K562 (cell line): ENCODE measurements at regions not wholly inside any gene's neighbourhood (a gene's known extent, or its start where the extent isn't known, plus 50 kb on each side); places are given as distances from the start of the nearest gene placed in this dataset.

Source experiments
- ATAC-seq: fragments of 200-7000 bp; cut with Tn5 transposase; 3 replicates; pipeline ENCODE4 v1.9.1; 2020; ENCODE audit warnings: moderate library complexity
- BruUV-seq: library from RNA; stranded (reverse); fragments of 400-500 nt; replicated peaks from 2 replicates; lab custom pipeline; 2021; lab: Mats Ljungman, UMichigan
- CTCF ChIA-PET: fragments of 300-600 bp; formaldehyde crosslinking; extraction: SDS; loops from one replicate; lab custom pipeline; 2021; ENCODE audit warnings: low intra/inter-chr PET ratio; lab: Yijun Ruan, JAX
- POLR2A ChIA-PET: fragments of 300-600, 350-650 bp; sonication (Branson Sonifier 250); formaldehyde crosslinking; extraction: SDS; loops from one replicate; lab custom pipeline; 2021; ENCODE audit warnings: antibody characterized with exemption, inconsistent platforms; lab: Yijun Ruan, JAX
- DNase-seq, 4 experiments: peaks; one replicate each; pipeline versions ENCODE4 v3.0.0 to v3.0.0-alpha.2; 2011 to 2018; ENCODE audit warnings: low spot score in 3 of 4, mixed read lengths in 3 of 4; ENCODE audit errors: extremely low read depth in 1 of 4
- FAIRE-seq: peaks from 2 replicates; lab custom pipeline; 2011; peaks lifted over from hg19 to GRCh38; lab: Jason Lieb, UNC
- H2AFZ ChIP-seq: 2 replicates; pipeline ENCODE4 v1.6.0; 2011; ENCODE audit warnings: low read depth, low read length, control low read depth, inconsistent platforms
- H3K27ac ChIP-seq: fragments of 200-600 bp; 3 replicates; pipeline ENCODE4 v1.8.0; 2011; ENCODE audit warnings: low read depth, mild to moderate bottlenecking, control low read depth, inconsistent platforms, low read length, moderate library complexity, mixed read lengths; ENCODE audit errors: extremely low read depth
- H3K27me3 ChIP-seq, 2 experiments: fragments of 300-600 bp in 1 of 2; 2 replicates in 1 of 2; 3 replicates in 1 of 2; pipeline versions ENCODE4 v1.6.0 to v1.8.0; 2011; ENCODE audit warnings: inconsistent platforms in 2 of 2, low read length in 2 of 2, mild to moderate bottlenecking in 1 of 2, mixed read lengths in 1 of 2, moderate library complexity in 1 of 2; ENCODE audit not compliant: control insufficient read depth in 2 of 2, insufficient read depth in 2 of 2
- H3K36me3 ChIP-seq: fragments of 300-600 bp; 3 replicates; pipeline ENCODE4 v1.8.0; 2011; ENCODE audit warnings: mild to moderate bottlenecking, low read length, inconsistent platforms; ENCODE audit not compliant: control insufficient read depth, insufficient read depth
- H3K4me1 ChIP-seq, 2 experiments: fragments of 200-600 bp in 1 of 2; replicated peaks in 1 of 2; 2 replicates in 1 of 2; 3 replicates in 1 of 2; pipeline versions ENCODE4 v1.5.1 to v1.8.0; 2011; ENCODE audit warnings: inconsistent platforms in 2 of 2, low read length in 2 of 2, mild to moderate bottlenecking in 1 of 2, mixed read lengths in 1 of 2, moderate library complexity in 1 of 2; ENCODE audit not compliant: control insufficient read depth in 2 of 2, insufficient read depth in 2 of 2
- H3K4me2 ChIP-seq: 2 replicates; pipeline ENCODE4 v1.6.1; 2011; ENCODE audit warnings: low read length, control low read depth, inconsistent platforms, mixed read lengths; ENCODE audit not compliant: insufficient read depth
- H3K4me3 ChIP-seq: fragments of 200-600 bp; sonication (generic), shearing (Covaris generic); 2 replicates; pipeline ENCODE4 v1.5.1; 2016; ENCODE audit warnings: control low read depth, inconsistent platforms
- H3K79me2 ChIP-seq: fragments of 200-600 bp; 3 replicates; pipeline ENCODE4 v1.8.0; 2011; ENCODE audit warnings: low read length, inconsistent platforms; ENCODE audit not compliant: control insufficient read depth, insufficient read depth
- H3K9ac ChIP-seq, 2 experiments: 2 replicates each; pipeline versions ENCODE4 v1.6.0 to v1.6.1; 2011; ENCODE audit warnings: low read depth in 2 of 2, low read length in 2 of 2, control low read depth in 1 of 2, inconsistent platforms in 1 of 2, mild to moderate bottlenecking in 1 of 2, mixed read lengths in 1 of 2; ENCODE audit not compliant: insufficient read depth in 1 of 2
- H3K9me1 ChIP-seq: one replicate; pipeline ENCODE4 v1.6.0; 2011; ENCODE audit warnings: inconsistent platforms, mild to moderate bottlenecking, low read length, moderate library complexity; ENCODE audit not compliant: control insufficient read depth, insufficient read depth
- H3K9me3 ChIP-seq: replicated peaks from 2 replicates; pipeline ENCODE4 v1.5.1; 2011; ENCODE audit warnings: low read depth, low read length, inconsistent platforms; ENCODE audit not compliant: control insufficient read depth, insufficient read depth
- H4K20me1 ChIP-seq: replicated peaks from 2 replicates; pipeline ENCODE4 v1.6.1; 2011; ENCODE audit warnings: low read length, inconsistent platforms, mixed read lengths; ENCODE audit not compliant: control insufficient read depth, insufficient read depth
- BRCA1 ChIP-seq, 2 experiments: fragments of 450-650 bp in 1 of 2; sonication (generic) in 1 of 2; formaldehyde crosslinking in 1 of 2; IDR thresholded peaks; 2 replicates each; pipeline versions ENCODE4 v1.5.0 to v1.6.1; 2017 to 2020; ENCODE audit warnings: mild to moderate bottlenecking in 1 of 2, missing genetic modification reagents in 1 of 2
- CHD7 ChIP-seq: fragments of 200-600 bp; sonication (generic); IDR thresholded peaks from one replicate; pipeline ENCODE4 v1.6.1; 2012; ENCODE audit warnings: mild to moderate bottlenecking, low read depth, low read length, inconsistent platforms
- ETS2 ChIP-seq: IDR thresholded peaks from 2 replicates; pipeline ENCODE4 v1.6.1; 2016; ENCODE audit warnings: borderline replicate concordance, missing genetic modification characterization, mild to moderate bottlenecking, moderate library complexity, missing compliant biosample characterization; ENCODE audit not compliant: poor library complexity, severe bottlenecking
- FOS ChIP-seq: IDR thresholded peaks from 3 replicates; pipeline ENCODE4 v1.6.1; 2011; ENCODE audit not compliant: insufficient read length; ENCODE audit errors: extremely low read depth
- ID3 ChIP-seq, 2 experiments: fragments of 250-450 bp in 1 of 2; fragments of 450-650 bp in 1 of 2; sonication (Bioruptor Pico) in 1 of 2; IDR thresholded peaks; 2 replicates each; pipeline versions ENCODE4 v1.6.1 to v1.8.0; 2016 to 2021; ENCODE audit warnings: mild to moderate bottlenecking in 2 of 2, moderate library complexity in 2 of 2, missing compliant biosample characterization in 1 of 2, missing genetic modification characterization in 1 of 2
- KLF10 ChIP-seq: fragments of 250-450 bp; sonication (Bioruptor Pico); IDR thresholded peaks from 2 replicates; pipeline ENCODE4 v1.6.1; 2021; ENCODE audit warnings: matching md5 sums
- MTA2 ChIP-seq: fragments of 450-650 bp; IDR thresholded peaks from 2 replicates; pipeline ENCODE4 v1.6.1; 2016; ENCODE audit warnings: low read depth
- PHF20 ChIP-seq: fragments of 450-650 bp; IDR thresholded peaks from 2 replicates; pipeline ENCODE4 v1.6.1; 2018; ENCODE audit not compliant: partially characterized antibody
- SETDB1 ChIP-seq: IDR thresholded peaks from one replicate; pipeline ENCODE4 v1.6.1; 2012; ENCODE audit warnings: low read length, control low read depth, inconsistent platforms
- U2AF1 ChIP-seq: fragments of 200-400 bp; formaldehyde crosslinking; optimal IDR thresholded peaks from 2 replicates; pipeline ENCODE3; 2017; ENCODE audit warnings: mild to moderate bottlenecking, low read depth, low read length, moderate library complexity
- ZNF551 ChIP-seq: fragments of 250-450 bp; sonication (Bioruptor Pico); IDR thresholded peaks from 2 replicates; pipeline ENCODE4 v1.5.0; 2021; ENCODE audit warnings: mild to moderate bottlenecking, moderate library complexity
- WGBS: fragments of 100-300 bp; shearing (Covaris generic); methylation state at CpG from one replicate; pipeline ENCODE4 v1.1.6; 2016; ENCODE audit warnings: low coverage, mixed read lengths; ENCODE audit not compliant: insufficient coverage; ENCODE audit errors: missing lambda C conversion rate; 5-methylcytosine and 5-hydroxymethylcytosine counted together
- in situ Hi-C: fragments of 300-500 bp; cut with MboI; formaldehyde crosslinking; loops from 4 replicates; pipeline ENCODE4 v1.15.0; 2018; ENCODE audit warnings: inconsistent platforms, mixed read lengths
- intact Hi-C: fragments of 100-400 bp; cut with micrococcal nuclease; formaldehyde crosslinking; loops from 2 replicates; pipeline ENCODE4 v1.14.2; 2022

GRCh38 chr2:208725280-208725679 is 318.7 kb downstream of the PTH2R start:
- ATAC-seq (no peak), FAIRE-seq (no peak), DNase-seq (no peak)
- no peaks in the 10 kb centered on the region for H3K27me3 ChIP-seq
- H3K9ac ChIP-seq: no peak overlapping the region
- POLR2A ChIA-PET: no interaction called here
- no TSS peak for BruUV-seq
- no peak overlapping the region for H3K27ac ChIP-seq
- no peaks in the 10 kb centered on the region; the same call in 2 of the 3 replicates for H3K79me2 ChIP-seq
- intact Hi-C loops (no loop called here), in situ Hi-C loops (no loop called here)
- 43% methylated on average over 4 of the region's 4 CpGs for WGBS
- no peak overlapping the region for H3K4me3 ChIP-seq
- H3K4me2 ChIP-seq: no peak overlapping the region
- no peaks in the 10 kb centered on the region for H3K36me3 ChIP-seq
- H2AFZ ChIP-seq: no peak overlapping the region
- no peaks in the 10 kb centered on the region for H3K9me3 ChIP-seq
- CTCF ChIA-PET: no interaction called here
- no peaks in the 10 kb centered on the region for H3K4me1 ChIP-seq
- H4K20me1 ChIP-seq: no peaks in the 10 kb centered on the region
- no peaks in the 10 kb centered on the region for H3K9me1 ChIP-seq
- TF ChIP-seq MTA2: no peak
- no peak for TF ChIP-seq ZNF551
- TF ChIP-seq U2AF1: no peak
- no peak for TF ChIP-seq KLF10 (CRISPR knock-in tag)
- TF ChIP-seq SETDB1: no peak
- no peak for TF ChIP-seq PHF20
- no peak for TF ChIP-seq CHD7
- no peak for TF ChIP-seq BRCA1 (IDR thresholded peaks at IDR 0.05)
- no peak for TF ChIP-seq BRCA1 (CRISPR knock-in tag; IDR thresholded peaks at IDR 0.05)
- TF ChIP-seq ID3 (CRISPR knock-in tag; IDR thresholded peaks at IDR 0.05): no peak
- no peak for TF ChIP-seq ID3 (tag; IDR thresholded peaks at IDR 0.05)
- no peak for TF ChIP-seq ETS2
- TF ChIP-seq FOS: no peak
